Activated CD4-positive, alpha-beta T cell treated with anti-CD3 and anti-CD28 coated beads, Interleukin-2, amount 50 U/mL, for 48 hours (primary cell): ENCODE measurements at regions not wholly inside any gene's neighbourhood (a gene's known extent, or its start where the extent isn't known, plus 50 kb on each side); places are given as distances from the start of the nearest gene placed in this dataset.
"Not testable (repeated sequence)": the region's sequence is repeated elsewhere in the genome, so short reads cannot be mapped to it uniquely, and the experiment has no call there.

ENCODE experiments used
- DNase-seq, 2 experiments: peaks; one replicate each; pipeline ENCODE4 v3.0.0-alpha.2; 2020

DNA sequence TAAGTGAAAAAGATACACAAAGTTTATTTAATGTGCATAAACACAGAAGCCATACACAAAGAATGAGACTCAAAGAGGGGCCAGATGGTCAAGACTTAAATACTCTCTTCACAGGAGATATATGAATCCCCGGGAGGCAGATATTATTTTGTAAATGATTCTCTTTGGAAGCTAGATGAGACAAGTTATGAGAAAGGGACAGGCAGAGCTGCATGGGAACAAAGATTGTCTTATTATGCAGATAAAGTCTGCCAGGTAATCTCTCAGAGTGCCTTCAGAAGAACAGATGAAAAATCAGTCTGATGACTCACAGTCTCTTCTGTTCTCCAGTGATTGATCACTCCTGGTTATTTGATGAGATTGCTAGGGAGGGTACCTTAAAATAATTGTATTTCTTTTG lies 89.0 kb downstream of the NAF1 start:
- DNase-seq: no peak

DNA sequence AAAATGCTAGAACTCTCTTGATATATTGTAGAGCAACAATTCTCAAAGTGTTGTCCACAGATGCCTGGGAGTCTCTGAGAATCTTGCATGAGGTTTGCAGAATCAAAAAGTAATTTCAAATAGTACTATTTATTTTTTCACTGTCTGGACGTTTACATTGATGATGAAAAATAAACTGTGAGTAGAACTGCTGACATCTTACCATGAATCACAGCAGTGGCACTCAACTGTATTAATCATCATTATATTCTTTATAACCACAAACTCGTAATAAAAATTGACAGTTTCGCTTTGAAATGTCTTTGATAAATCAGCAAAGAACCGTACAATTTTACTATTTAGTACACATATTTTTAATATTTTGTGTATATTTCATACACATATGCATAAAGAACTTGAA lies 94.5 kb downstream of the NAF1 start:
- no peak for DNase-seq

DNA sequence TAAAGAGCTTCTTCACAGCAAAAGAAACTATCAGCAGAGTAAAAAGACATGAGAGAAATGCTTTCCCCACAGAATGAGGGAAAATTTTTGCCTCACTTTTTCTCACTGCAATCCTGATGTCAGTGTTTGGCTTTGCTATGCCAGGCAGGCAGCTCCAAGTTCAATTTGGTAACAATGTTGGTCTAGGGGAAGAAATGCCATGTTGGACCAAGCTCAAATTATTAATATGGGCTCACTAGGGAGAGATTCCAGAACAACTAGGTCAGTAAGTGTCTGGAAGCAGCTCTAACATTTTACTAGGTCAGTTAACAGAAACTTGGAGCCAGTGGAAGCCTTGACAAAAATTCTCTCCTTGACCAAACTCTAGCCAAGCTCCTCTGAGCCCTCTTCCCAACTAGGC lies 95.4 kb downstream of the NAF1 start:
- DNase-seq: no peak

DNA sequence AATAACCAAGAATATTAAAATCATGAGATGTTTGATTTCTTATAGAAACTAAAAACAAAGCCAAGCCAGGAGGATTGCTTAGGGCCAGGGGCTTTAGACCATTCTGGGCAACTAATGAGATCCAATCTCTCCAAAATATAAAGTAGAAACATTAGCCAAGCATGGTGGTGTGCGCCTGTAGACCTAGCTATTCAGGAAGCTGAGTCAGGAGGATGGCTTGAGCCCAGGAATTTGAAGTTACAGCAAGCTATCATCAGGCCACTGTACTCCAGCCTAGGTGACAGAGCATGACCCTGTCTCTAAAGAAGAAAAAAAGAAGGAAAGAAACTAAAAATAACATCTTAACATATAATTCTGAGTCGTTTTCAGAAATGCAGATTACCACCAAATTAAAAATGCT lies 96.7 kb downstream of the NAF1 start:
- no peak for DNase-seq

DNA sequence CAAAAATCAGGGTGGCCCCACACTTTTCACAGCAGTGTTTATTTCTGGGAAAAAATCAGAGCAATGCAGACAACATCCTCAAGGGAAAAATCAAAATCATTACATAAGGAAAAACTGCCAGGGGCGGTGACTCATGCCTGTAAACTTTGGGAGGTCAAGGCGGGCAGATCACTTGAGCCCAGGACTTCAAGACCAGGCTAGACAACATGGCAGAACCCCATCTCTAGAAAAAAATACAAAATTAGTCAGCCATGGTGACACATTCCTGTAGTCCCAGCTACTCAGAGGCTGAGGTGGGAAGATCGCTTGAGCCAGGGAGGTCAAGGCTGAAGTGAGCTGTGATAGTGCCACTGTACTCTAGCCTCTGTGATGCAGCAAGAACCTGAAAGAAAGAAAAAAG lies 102.8 kb downstream of the NAF1 start:
- no peak for DNase-seq

DNA sequence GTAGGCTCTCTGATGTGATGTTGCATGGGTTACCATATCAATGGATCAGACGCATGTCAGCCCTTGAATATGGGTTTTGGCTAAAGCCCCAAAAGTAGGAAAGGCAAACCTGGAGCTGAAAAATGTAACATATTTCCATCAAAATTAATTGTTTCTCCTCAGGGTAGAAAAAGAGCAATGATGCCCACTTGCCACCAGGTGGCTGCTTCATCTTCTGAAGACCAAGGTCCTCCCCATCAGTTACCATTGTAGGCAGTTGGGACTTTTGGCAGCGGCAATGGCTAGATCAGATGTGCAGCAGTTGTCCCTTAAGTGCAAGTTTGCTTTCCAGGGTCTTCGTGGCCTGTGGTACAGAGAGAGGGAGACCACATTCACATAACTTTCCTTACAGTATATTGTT lies 118.2 kb downstream of the NAF1 start:
- DNase-seq: peak; percentile 2 to 10

DNA sequence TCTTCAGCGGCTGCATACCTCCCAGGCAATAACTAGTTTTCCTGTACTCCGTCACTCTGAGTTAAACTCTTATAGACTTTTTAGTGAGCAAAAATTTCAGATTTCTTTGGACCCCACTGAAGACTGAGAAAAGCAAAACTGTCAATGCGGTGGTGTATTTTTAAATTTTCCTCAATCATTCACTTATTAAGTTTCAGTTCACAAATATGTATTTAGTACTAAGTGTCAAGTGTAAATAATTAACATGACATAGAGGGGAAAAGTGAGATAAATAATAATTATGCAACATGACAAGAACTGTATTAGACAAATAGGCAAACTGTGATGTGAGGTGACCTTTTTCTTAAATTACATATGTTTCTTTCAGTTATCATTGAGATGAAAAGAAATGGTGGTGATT lies 124.4 kb downstream of the NAF1 start:
- DNase-seq: no peak

DNA sequence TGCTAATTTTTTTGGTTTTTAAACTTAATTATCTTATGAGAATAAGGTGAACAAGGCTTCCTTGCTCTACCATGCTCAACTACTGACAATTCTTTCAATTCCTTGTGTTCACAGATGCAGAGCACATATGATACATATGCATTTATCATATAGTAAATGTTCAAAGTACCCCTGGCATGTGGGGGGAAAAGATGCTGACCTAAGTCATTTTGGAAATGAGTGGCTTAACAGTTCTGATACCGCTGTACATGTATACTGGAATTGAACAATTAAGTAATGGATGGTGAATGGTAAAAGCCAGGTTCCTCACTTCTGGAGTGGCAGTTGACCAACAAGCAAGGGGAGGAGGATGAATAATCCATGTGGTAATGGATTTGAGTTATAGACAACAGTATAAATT lies 149.6 kb downstream of the NAF1 start:
- DNase-seq: no peak

DNA sequence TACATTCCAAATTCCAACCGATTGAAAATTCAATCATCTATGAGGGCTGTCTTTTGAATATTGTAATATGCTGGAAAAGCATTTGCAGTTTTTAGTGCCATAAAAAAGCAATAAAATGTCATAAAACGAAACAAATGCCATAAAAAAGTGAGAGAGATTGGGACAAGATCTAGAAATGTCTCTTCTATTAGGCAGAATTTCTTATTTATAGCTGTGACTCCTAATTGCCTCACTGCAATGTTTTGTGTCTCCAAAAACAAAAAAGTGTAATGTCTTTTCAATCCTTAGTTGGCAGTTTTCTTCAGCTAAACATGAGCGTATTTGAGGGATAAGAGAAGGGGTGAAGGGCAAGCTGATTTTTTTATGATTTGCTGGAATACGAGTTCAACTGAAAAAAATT lies 153.9 kb downstream of the NAF1 start:
- no peak for DNase-seq

DNA sequence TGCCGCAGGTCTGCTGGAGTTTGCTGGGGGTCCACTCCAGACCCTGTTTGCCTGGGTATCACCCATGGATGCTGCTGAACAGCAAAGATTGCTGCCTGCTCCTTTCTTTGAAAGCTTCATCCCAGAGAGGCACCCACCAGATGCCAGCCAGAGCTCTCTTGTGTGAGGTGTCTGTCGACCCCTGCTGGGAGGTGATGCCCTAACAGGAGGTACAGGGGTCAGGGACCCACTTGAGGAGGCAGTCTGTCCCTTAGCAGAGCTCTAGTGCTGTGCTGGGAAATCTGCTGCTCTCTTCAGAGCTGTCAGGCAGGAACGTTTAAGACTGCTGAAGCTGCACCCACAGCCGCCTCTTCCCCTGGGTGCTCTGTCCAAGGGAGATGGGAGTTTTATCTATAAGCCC lies 162.7 kb downstream of the NAF1 start:
- DNase-seq: no peak

DNA sequence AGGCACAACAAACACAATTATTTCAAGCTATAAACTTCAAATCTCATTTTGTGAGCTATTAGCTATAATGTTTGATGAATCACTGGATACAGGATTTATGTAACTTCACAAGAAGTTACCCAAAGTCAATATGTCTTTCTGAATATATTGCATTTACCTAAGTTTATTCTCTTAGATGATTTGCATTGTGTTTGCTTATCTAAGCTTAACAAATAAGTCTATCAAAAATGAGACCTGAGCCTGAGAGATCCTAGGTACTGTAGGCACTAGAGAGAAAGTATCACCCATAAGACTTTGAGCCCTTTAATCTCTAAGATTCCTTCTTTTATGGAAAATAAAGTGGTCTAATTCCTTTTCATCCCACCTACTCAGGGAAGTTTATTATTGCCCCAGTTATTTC lies 178.2 kb downstream of the NAF1 start:
- DNase-seq: no peak

DNA sequence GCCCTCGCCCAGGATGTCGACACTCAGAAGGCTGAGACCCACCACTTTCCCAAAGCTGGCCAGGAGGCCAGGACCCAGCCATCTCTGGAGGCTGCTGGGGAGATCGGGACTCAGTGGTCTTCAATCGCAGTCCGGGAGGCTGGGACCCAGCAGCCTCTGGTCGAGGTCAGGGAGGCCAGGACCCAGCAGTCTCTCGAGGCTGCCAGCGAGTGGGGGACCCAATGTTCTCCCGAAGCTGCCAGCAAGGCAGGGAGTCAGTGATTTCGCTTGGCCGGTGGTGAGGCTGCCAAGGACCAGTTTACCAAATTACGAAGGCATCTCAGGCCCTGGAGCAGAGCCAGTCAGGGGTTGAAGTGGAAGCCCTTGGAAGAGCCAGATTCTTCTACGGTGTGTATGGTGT lies 181.6 kb downstream of the NAF1 start:
- no peak for DNase-seq

DNA sequence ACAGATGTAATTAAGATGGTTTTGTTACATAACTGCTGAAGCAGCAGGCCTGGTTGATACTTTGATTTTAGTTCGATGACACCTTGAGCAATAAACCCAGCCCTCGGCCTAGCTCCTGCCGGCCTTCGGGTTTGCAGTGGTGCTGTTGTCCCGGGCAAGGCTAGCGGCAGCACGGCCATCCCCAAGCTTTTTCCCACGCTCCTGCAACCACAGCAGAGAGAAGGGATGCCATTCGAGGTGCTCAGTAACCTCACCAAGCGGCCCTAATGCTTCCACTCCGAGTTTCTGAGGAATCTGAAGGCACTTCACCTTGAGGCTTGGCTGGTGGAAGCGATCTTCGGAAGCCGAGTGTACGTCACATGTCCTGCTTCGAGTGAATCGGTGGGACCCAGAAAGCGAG lies 182.1 kb downstream of the NAF1 start:
- DNase-seq: no peak

DNA sequence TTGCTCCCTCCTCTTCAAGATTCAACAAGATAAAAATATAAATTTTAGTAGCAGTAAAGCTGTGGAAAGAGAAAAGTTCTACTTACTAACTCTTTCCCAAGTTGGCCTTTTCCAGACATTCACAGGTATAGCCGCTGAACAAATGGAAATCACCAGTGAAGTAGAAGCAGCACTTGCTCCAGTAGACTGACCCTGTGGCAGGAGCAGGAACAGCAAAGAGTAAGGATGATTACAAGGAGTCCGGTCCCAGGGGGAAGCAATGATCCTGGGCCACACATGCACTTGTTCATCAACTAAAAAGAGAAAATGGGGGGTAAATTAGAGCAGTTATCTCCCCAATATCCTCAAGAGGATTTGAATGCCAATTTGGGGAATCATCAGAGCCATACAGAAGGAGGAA lies 184.9 kb downstream of the NAF1 start:
- no peak for DNase-seq

DNA sequence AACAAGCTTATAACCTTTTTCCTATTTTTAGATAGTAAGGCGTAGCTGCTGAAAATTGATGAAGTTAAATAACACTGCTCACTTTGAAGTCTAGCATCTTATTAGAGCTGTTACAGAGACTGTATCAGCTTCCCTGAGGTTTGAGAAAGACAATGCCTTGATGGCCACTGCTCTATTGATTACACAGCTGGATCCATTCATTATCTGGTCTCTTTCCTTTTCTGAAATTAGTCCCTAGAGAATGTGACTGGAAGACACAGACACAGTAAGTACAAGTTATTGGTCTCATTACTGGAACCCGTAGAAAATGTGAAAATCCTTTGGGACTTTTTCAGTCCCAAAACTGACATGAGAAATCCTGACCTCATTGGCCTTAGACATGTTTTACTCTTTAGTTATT lies 188.3 kb downstream of the NAF1 start:
- DNase-seq: no peak

DNA sequence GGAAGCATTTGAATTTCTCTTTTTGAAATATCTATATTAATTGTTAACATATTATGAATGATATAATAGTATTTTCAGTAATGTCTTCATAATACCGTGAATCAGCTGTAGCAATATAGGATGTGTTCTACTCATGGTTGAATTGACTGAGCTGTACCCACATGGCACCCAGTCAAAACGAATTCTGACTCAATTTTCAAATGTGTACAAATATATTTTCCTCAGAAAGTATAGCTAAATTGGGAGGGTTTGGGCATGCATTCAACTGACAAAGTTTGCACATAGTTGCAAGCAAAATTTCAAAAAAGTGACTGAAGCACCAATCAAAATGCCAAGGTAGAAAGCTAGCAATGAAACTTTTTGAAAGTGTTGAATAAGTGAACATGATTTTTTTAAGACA lies 188.9 kb downstream of the NAF1 start:
- DNase-seq: no peak

DNA sequence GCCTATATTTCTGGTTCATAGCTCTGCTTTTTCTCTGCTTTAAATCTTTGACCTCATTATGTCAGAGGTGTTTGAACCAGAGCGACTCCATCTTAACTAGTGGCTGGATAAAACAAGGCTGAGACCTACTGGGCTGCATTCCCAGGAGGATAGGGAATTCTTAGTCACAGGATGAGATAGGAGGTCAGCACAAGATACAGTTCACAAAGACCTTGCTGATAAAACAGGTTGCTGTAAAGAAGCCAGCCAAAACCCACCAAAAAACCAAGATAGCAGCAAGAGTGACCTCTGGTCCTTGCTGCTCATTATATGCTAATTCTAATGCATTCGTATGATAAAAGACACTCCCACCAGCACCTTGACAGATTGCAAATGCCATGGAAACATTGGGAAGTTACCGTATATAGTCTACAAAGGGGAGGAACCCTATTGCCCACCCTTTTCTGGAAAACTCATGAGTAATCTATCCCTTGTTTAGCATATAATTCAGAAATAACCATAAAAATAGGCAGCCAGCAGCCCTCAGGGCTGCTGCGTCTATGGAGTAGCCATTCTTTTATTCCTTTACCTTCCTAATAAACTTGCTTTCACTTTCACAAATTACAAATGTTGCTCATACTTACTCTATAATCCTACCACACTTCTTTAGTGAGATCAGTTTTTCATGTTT lies 193.9 kb downstream of the NAF1 start:
- DNase-seq: no peak

DNA sequence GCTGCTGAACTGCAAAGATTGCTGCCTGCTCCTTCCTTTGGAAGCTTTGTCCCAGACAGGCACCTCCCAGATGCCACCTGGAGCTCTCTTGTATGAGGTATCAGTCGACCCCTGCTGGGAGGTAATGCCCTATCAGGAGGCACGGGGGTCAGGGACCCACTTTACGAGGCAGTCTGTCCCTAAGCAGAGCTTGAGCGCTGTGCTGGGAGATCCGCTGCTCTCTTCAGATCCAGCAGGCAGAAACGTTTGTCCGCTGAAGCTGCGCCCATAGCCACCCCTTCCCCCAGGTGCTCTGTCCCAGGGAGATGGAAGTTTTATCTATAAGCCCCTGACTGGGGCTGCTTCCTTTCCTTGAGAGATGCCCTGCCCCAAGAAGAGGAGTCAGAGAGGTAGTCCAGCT lies 197.5 kb downstream of the NAF1 start:
- no peak for DNase-seq

DNA sequence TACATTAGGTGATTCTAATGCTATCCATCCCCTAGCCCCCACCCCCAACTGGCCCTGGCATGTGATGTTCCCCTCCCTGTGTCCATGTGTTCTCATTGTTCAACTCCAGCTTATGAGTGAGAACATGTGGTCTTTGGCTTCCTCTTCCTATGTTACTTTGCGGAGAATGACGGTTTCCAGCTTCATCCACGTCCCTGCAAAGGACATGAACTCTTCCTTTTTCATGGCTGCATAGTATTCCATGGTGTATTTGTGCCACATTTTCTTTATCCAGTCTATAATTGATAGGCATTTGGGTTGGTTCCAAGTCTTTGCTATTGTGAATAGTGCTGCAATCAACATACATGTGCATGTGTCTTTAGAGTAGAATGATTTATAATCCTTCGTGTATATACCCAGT lies 200.7 kb downstream of the NAF1 start:
- not testable (repeated sequence) for DNase-seq

DNA sequence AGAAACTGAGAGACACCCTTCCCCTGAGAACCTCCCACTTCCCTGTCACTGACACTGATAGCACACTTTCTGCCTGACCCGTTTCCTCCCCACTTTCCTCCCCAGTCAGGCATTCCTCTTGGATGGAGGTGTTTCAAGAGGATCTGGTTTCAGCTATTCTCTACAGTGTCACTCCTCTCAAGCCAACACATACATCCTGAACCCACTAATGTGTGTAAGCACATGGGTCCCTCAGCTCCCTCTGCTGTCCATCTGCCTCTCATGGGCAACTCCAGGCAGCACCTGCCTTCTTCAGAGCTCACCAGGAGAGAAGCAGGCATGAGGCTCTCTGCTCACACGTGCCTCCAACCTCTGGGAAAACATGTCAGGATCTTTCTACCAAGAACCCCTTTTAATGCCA lies 207.6 kb downstream of the NAF1 start:
- DNase-seq: no peak

DNA sequence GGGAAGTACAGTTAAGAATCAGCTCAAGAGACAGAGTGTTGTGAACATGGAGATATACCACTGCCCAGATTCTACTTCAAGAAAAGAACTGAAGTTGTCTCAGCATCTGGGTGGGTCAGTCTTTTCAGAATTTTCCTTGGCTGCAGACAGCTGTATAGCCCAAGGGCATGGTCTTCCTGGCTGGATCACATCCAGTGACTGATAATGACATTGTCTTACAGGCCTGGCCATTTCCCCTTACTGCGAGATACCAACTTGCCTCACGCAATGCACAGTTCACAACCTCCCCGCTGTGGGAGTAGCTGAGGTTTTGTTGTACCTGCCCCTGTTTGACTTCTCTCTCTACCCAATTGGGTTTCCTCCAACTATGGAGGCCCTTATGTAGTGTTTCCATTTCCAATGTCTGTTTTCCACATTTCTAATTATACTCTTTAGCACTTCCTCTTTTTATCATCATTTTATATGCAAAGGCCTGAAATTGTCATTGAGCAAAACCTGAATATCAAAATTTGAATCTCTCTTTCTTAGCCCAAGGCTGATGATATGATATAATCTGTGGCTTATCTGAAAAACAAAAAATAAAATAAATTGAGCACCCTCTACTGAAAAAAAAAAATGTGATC lies 209.1 kb downstream of the NAF1 start:
- DNase-seq: no peak

DNA sequence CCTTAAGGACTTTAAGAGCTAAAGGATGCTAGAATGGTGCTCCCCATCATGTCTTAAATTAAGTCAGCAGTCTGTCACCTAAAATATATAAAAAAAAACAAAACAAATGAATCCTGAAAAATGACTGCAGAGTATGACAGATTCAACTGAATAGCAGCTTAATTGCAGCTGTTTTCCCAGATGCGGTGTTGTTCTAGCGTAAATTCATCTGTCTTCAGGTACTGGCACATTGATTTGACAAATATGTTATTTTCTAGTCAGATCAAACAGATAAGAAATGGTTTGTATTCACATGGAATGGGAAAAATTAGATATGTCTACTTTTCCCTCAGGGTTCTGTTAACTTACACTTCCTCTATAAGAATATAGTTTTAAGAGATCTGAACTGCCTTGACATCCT lies 211.7 kb downstream of the NAF1 start:
- DNase-seq: no peak

DNA sequence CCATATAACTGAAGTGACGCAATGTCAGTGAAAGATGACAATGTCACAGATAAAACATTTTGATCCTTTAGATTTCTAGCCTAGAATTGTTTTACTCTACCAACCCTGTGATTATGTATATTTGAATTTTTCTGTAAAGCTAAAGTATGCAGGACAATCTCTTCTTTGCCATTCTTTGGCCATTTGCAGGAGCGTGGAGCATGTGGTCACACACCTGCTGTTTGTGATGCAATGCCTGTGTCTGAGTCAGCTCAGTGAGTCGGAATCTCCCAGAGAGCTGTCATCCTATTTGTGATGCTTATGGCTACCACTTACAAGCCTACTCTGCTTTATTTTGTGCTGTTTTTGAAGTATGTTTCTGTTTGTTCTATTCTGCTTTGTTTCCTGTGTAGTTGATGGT lies 214.5 kb downstream of the NAF1 start:
- DNase-seq: no peak

DNA sequence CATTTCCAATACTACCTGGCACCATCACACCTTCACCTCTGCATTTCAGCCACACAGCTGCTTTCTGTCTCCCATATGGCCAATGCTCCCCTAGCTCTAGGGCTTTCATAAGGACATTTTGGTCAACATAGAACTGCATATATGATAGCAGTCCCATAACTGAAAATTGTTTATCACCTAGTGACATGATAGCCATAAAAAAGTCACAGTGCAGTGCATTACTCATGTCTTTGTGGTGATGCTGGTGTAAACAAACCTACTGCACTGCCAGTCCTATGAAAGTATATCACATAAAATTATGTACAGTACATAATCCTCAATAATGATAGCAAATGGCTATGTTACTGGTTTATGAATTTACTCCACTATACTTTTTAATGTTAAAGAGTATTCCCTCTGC lies 221.0 kb downstream of the NAF1 start:
- no peak for DNase-seq

DNA sequence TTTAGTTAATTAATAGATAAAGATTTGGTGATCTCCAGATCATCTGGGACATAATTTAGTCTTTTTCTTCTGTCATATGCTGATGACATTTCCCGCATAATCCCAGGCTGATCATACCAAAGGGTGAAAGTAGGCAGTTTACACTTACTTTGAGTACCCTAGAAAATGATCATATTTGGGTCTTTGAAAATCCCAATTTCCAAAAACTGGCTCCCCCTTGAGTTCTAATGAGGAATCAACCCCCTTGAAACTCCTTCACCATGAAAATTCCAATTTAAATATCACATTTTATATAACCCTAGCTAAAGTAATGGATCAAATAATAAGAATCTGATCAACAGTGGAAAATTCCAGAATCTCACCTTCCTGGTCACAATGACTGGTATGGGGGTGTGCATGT lies 223.4 kb downstream of the NAF1 start:
- DNase-seq: no peak
